HCT116 (cell line): ENCODE measurements at regions not wholly inside any gene's neighbourhood (a gene's known extent, or its start where the extent isn't known, plus 50 kb on each side); places are given as distances from the start of the nearest gene placed in this dataset.

Experiments
- ATAC-seq: fragments of 200-7000 bp; cut with Tn5 transposase; 2 replicates; pipeline ENCODE4 v1.9.1; 2020; ENCODE audit warnings: mild to moderate bottlenecking, moderate library complexity
- BruUV-seq: library from RNA; stranded (reverse); fragments of 400-500 nt; replicated peaks from 2 replicates; lab custom pipeline; 2021; lab: Mats Ljungman, UMichigan
- CTCF ChIA-PET: fragments of 300-600 bp; sonication (Branson Sonifier 250); formaldehyde crosslinking; loops from one replicate; lab custom pipeline; 2021; ENCODE audit warnings: antibody characterized with exemption; lab: Charles Lee
- POLR2A ChIA-PET: fragments of 300-600, 350-600 bp; sonication (Branson Sonifier 250); formaldehyde crosslinking; loops from one replicate; lab custom pipeline; 2021; ENCODE audit warnings: antibody characterized with exemption; lab: Charles Lee
- RAD21 ChIA-PET, 2 experiments: fragments of 300-600 bp; sonication (Branson Sonifier 250); formaldehyde crosslinking; loops; one replicate each; lab custom pipeline; 2023; ENCODE audit warnings: low total read pairs in 2 of 2; ENCODE audit not compliant: uncharacterized antibody in 2 of 2, unreplicated experiment in 2 of 2, low non-redundant PET in 1 of 2; lab: Charles Lee
- DNase-seq: peaks from one replicate; pipeline ENCODE4 v3.0.0-alpha.2; 2010; ENCODE audit warnings: low read depth, low spot score
- H2AFZ ChIP-seq: fragments of 200-600 bp; shearing (Covaris generic), sonication (generic); 2 replicates; pipeline ENCODE4 v1.6.1; 2017; ENCODE audit warnings: low read depth, mixed run types, mixed read lengths, antibody characterized with exemption, low read length; ENCODE audit not compliant: poor library complexity, severe bottlenecking
- H3K27ac ChIP-seq: 2 replicates; pipeline ENCODE4 v1.5.1; 2012; ENCODE audit warnings: low read depth, low read length
- H3K27me3 ChIP-seq: fragments of 200-600 bp; sonication (generic); 2 replicates; pipeline ENCODE4 v1.6.1; 2016; ENCODE audit warnings: mixed run types, low read length, mixed read lengths; ENCODE audit not compliant: insufficient read depth
- H3K36me3 ChIP-seq, 2 experiments: fragments of 200-500 bp in 1 of 2; fragments of 200-600 bp in 1 of 2; sonication (Bioruptor generic) in 1 of 2; sonication (generic) in 1 of 2; 2 replicates each; pipeline versions ENCODE4 v1.5.1 to v1.6.1; 2014 to 2016; ENCODE audit warnings: low read length in 2 of 2, inconsistent platforms in 1 of 2, mixed read lengths in 1 of 2, mixed run types in 1 of 2; ENCODE audit not compliant: insufficient read depth in 2 of 2, control insufficient read depth in 1 of 2
- H3K4me1 ChIP-seq, 2 experiments: fragments of 200-600 bp in 1 of 2; sonication (generic) in 1 of 2; 2 replicates each; pipeline versions ENCODE4 v1.5.1 to v1.6.1; 2012 to 2017; ENCODE audit warnings: low read length in 2 of 2, inconsistent platforms in 1 of 2, mild to moderate bottlenecking in 1 of 2, mixed read lengths in 1 of 2, mixed run types in 1 of 2, moderate library complexity in 1 of 2; ENCODE audit not compliant: insufficient read depth in 2 of 2, control insufficient read depth in 1 of 2
- H3K4me2 ChIP-seq: fragments of 200-600 bp; sonication (generic); 2 replicates; pipeline ENCODE4 v1.6.1; 2017; ENCODE audit warnings: mixed run types, low read length, mixed read lengths
- H3K4me3 ChIP-seq, 2 experiments: fragments of 200-600 bp in 1 of 2; sonication (generic) in 1 of 2; replicated peaks in 1 of 2; 2 replicates each; pipeline ENCODE4 v1.5.1; 2011 to 2016; ENCODE audit warnings: low read length in 2 of 2, control low read depth in 1 of 2, low read depth in 1 of 2, mild to moderate bottlenecking in 1 of 2, mixed read lengths in 1 of 2, mixed run types in 1 of 2
- H3K79me2 ChIP-seq: fragments of 200-600 bp; sonication (generic); 2 replicates; pipeline ENCODE4 v1.6.1; 2017; ENCODE audit warnings: mild to moderate bottlenecking, mixed run types, low read length, moderate library complexity, mixed read lengths; ENCODE audit not compliant: insufficient read depth
- H3K9ac ChIP-seq: fragments of 200-600 bp; sonication (generic); 2 replicates; pipeline ENCODE4 v1.6.1; 2016; ENCODE audit warnings: low read length, mixed read lengths
- H3K9me2 ChIP-seq: fragments of 200-600 bp; sonication (generic), shearing (Covaris generic); 2 replicates; pipeline ENCODE4 v1.6.1; 2017; ENCODE audit warnings: mixed run types, mild to moderate bottlenecking, moderate library complexity; ENCODE audit not compliant: insufficient read depth
- H3K9me3 ChIP-seq, 2 experiments: fragments of 200-500 bp in 1 of 2; fragments of 200-600 bp in 1 of 2; sonication (Bioruptor generic) in 1 of 2; sonication (generic) in 1 of 2; 2 replicates each; pipeline ENCODE4 v1.6.1; 2014 to 2017; ENCODE audit warnings: low read length in 2 of 2, mixed read lengths in 2 of 2, inconsistent platforms in 1 of 2, low read depth in 1 of 2, mild to moderate bottlenecking in 1 of 2, mixed run types in 1 of 2, moderate library complexity in 1 of 2; ENCODE audit not compliant: control insufficient read depth in 1 of 2, insufficient read depth in 1 of 2
- H4K20me1 ChIP-seq: fragments of 200-600 bp; sonication (generic), shearing (Covaris generic); 2 replicates; pipeline ENCODE4 v1.6.1; 2017; ENCODE audit warnings: mixed run types, mild to moderate bottlenecking, moderate library complexity; ENCODE audit not compliant: insufficient read depth
- CBX3 ChIP-seq: IDR thresholded peaks from 2 replicates; pipeline ENCODE4 v1.6.1; 2012; ENCODE audit warnings: low read depth
- CTCF ChIP-seq, 3 experiments: fragments of 200-600 bp in 1 of 3; sonication (generic) in 1 of 3; IDR thresholded peaks in 2 of 3; conservative IDR thresholded peaks in 1 of 3; 2 replicates each; pipeline ENCODE4 v1.5.1; 2012 to 2017; ENCODE audit warnings: low read depth in 2 of 3, low read length in 2 of 3, antibody characterized with exemption in 1 of 3, borderline replicate concordance in 1 of 3, control low read depth in 1 of 3, mild to moderate bottlenecking in 1 of 3, mixed read lengths in 1 of 3, mixed run types in 1 of 3, moderate library complexity in 1 of 3; ENCODE audit not compliant: insufficient read depth in 1 of 3
- EGR1 ChIP-seq: IDR thresholded peaks from 2 replicates; pipeline ENCODE4 v1.6.1; 2012; ENCODE audit warnings: low read depth
- ELF1 ChIP-seq: IDR thresholded peaks from 2 replicates; pipeline ENCODE4 v1.6.1; 2012; ENCODE audit warnings: low read depth, borderline replicate concordance
- EZH2 ChIP-seq: fragments of 200-600 bp; sonication (generic); IDR thresholded peaks from 2 replicates; pipeline ENCODE4 v1.6.1; 2017; ENCODE audit warnings: antibody characterized with exemption, mixed run types
- RAD21 ChIP-seq: IDR thresholded peaks from 2 replicates; pipeline ENCODE4 v1.6.1; 2012; ENCODE audit warnings: low read depth, mild to moderate bottlenecking
- SIN3A ChIP-seq: IDR thresholded peaks from 2 replicates; pipeline ENCODE4 v1.6.1; 2012; ENCODE audit warnings: low read depth
- TCF7L2 ChIP-seq: IDR thresholded peaks from 2 replicates; pipeline ENCODE4 v1.7.0; 2011; ENCODE audit warnings: borderline replicate concordance, inconsistent platforms; ENCODE audit not compliant: insufficient read depth, insufficient read length; ENCODE audit errors: extremely low read depth
- YY1 ChIP-seq: IDR thresholded peaks from 2 replicates; pipeline ENCODE4 v1.6.1; 2011; ENCODE audit warnings: low read length, low read depth, moderate library complexity, mild to moderate bottlenecking; ENCODE audit not compliant: insufficient replicate concordance; ENCODE audit errors: extremely low read depth
- intact Hi-C: fragments of 100-400 bp; cut with micrococcal nuclease; formaldehyde crosslinking; loops from 2 replicates; pipeline ENCODE4 v1.10.0; 2022
- TF ChIP-seq, protein P1 (sequence below): IDR thresholded peaks from 2 replicates; pipeline ENCODE4 v1.6.1; 2012
- TF ChIP-seq, protein P2 (sequence below): IDR thresholded peaks from 2 replicates; pipeline ENCODE4 v1.6.1; 2011; ENCODE audit warnings: mild to moderate bottlenecking, low read length, moderate library complexity; ENCODE audit not compliant: insufficient replicate concordance; ENCODE audit errors: extremely low read depth

- no peak for TF ChIP-seq SIN3A
- no peak for TF ChIP-seq EGR1
- no peak for TF ChIP-seq CBX3
- TF ChIP-seq EZH2 = no peak
- TF ChIP-seq RAD21 = no peak
- no peak for TF ChIP-seq CTCF (IDR thresholded peaks at IDR 0.05 in 2 of 3, conservative IDR thresholded peaks at IDR 0.05 in 1 of 3; ENCODE audit: borderline replicate concordance in 1 of 3, insufficient read depth in 1 of 3, low read depth in 2 of 3, low read length in 2 of 3)
- TF ChIP-seq TCF7L2 = no peak
- TF ChIP-seq YY1 = no peak
- TF ChIP-seq, protein P1, sequence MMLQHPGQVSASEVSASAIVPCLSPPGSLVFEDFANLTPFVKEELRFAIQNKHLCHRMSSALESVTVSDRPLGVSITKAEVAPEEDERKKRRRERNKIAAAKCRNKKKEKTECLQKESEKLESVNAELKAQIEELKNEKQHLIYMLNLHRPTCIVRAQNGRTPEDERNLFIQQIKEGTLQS = no peak
- TF ChIP-seq, protein P2, sequence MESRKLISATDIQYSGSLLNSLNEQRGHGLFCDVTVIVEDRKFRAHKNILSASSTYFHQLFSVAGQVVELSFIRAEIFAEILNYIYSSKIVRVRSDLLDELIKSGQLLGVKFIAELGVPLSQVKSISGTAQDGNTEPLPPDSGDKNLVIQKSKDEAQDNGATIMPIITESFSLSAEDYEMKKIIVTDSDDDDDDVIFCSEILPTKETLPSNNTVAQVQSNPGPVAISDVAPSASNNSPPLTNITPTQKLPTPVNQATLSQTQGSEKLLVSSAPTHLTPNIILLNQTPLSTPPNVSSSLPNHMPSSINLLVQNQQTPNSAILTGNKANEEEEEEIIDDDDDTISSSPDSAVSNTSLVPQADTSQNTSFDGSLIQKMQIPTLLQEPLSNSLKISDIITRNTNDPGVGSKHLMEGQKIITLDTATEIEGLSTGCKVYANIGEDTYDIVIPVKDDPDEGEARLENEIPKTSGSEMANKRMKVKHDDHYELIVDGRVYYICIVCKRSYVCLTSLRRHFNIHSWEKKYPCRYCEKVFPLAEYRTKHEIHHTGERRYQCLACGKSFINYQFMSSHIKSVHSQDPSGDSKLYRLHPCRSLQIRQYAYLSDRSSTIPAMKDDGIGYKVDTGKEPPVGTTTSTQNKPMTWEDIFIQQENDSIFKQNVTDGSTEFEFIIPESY = no peak
- no peak for TF ChIP-seq ELF1
- POLR2A ChIA-PET = no interaction called here
- peaks cover 68% of the 10 kb centered on the region for H3K27me3 ChIP-seq
Observed at GRCh38 chr21:32114419-32115035, 164.3 kb downstream of the MIS18A start.

More at GRCh38 chr21:32114419-32115035, 164.3 kb downstream of the MIS18A start:
- no peak overlapping the region for H3K27ac ChIP-seq
- no peaks in the 10 kb centered on the region for H3K9me3 ChIP-seq
- H3K4me2 ChIP-seq = no peak overlapping the region
- ChIA-PET CTCF (no interaction called here), RAD21 (no interaction called here)
- no peak overlapping the region for H3K4me3 ChIP-seq
- no peak for DNase-seq
- H3K79me2 ChIP-seq = no peaks in the 10 kb centered on the region
- no peak overlapping the region for H2AFZ ChIP-seq
- intact Hi-C loops = no loop called here
- H3K9me2 ChIP-seq = no peaks in the 10 kb centered on the region
- no peaks in the 10 kb centered on the region for H3K4me1 ChIP-seq
- BruUV-seq = no TSS peak
- ATAC-seq = no peak
- H4K20me1 ChIP-seq = no peaks in the 10 kb centered on the region
- H3K36me3 ChIP-seq = no peaks in the 10 kb centered on the region
- no peak overlapping the region for H3K9ac ChIP-seq
